Smooth muscle cell (in vitro differentiated cells): ENCODE measurements at regions not wholly inside any gene's neighbourhood (a gene's known extent, or its start where the extent isn't known, plus 50 kb on each side); places are given as distances from the start of the nearest gene placed in this dataset.

Experiments used
- DNase-seq: peaks from one replicate; lab custom pipeline; 2025; ENCODE audit not compliant: unreplicated experiment; lab: John Stamatoyannopoulos, UW
- H2AFZ ChIP-seq: fragments of 200-600 bp; sonication (generic); 2 replicates; pipeline ENCODE4 v1.6.0; 2016; ENCODE audit warnings: antibody characterized with exemption, low read depth, mild to moderate bottlenecking
- H3F3A ChIP-seq: fragments of 200-600 bp; sonication (generic); 2 replicates; pipeline ENCODE4 v1.6.0; 2017; ENCODE audit warnings: antibody characterized with exemption, low read depth
- H3K27ac ChIP-seq: fragments of 200-600 bp; sonication (generic); 2 replicates; pipeline ENCODE4 v1.5.1; 2016; ENCODE audit warnings: low read depth, mild to moderate bottlenecking
- H3K27me3 ChIP-seq: fragments of 200-600 bp; sonication (generic); 2 replicates; pipeline ENCODE4 v1.6.1; 2016; ENCODE audit warnings: low read depth, mild to moderate bottlenecking
- H3K36me3 ChIP-seq: fragments of 200-600 bp; sonication (generic); 2 replicates; pipeline ENCODE4 v1.5.1; 2016; ENCODE audit warnings: low read depth
- H3K4me1 ChIP-seq: fragments of 200-600 bp; sonication (generic); 2 replicates; pipeline ENCODE4 v1.5.1; 2016; ENCODE audit warnings: low read depth
- H3K4me2 ChIP-seq: fragments of 200-600 bp; sonication (generic); 2 replicates; pipeline ENCODE4 v1.6.0; 2016; ENCODE audit warnings: mild to moderate bottlenecking
- H3K4me3 ChIP-seq: fragments of 200-600 bp; sonication (generic); 2 replicates; pipeline ENCODE4 v1.5.1; 2016; ENCODE audit warnings: mild to moderate bottlenecking
- H3K79me2 ChIP-seq: fragments of 200-600 bp; sonication (generic); 2 replicates; pipeline ENCODE4 v1.6.0; 2016; ENCODE audit warnings: low read depth, mild to moderate bottlenecking
- H3K9ac ChIP-seq: fragments of 200-600 bp; sonication (generic); 2 replicates; pipeline ENCODE4 v1.6.0; 2016; ENCODE audit warnings: low read depth
- H3K9me3 ChIP-seq: fragments of 200-600 bp; sonication (generic); replicated peaks from 2 replicates; pipeline ENCODE4 v1.5.1; 2016; ENCODE audit warnings: low read depth
- H4K20me1 ChIP-seq: fragments of 200-600 bp; sonication (generic); 2 replicates; pipeline ENCODE4 v1.6.0; 2016; ENCODE audit warnings: low read depth
- CTCF ChIP-seq: fragments of 200-600 bp; sonication (generic); IDR thresholded peaks from 2 replicates; pipeline ENCODE4 v1.5.1; 2017; ENCODE audit warnings: borderline replicate concordance, mild to moderate bottlenecking, antibody characterized with exemption; ENCODE audit not compliant: insufficient read depth, poor library complexity, severe bottlenecking
- WGBS: methylation state at CpG from one replicate; pipeline ENCODE4 v1.1.7; 2016; ENCODE audit warnings: low lambda C conversion rate; 5-methylcytosine and 5-hydroxymethylcytosine counted together

- Histone ChIP-seq H3K9ac (no peak overlapping the region), H3K27me3 (no peaks in the 10 kb centered on the region), H3F3A (no peaks in the 10 kb centered on the region), H3K4me1 (peaks cover 12% of the 10 kb centered on the region), H3K4me2 (no peak overlapping the region), H3K79me2 (no peaks in the 10 kb centered on the region), H3K36me3 (no peaks in the 10 kb centered on the region), H3K9me3 (no peaks in the 10 kb centered on the region), H4K20me1 (no peaks in the 10 kb centered on the region), H3K4me3 (no peak overlapping the region), H2AFZ (no peak overlapping the region), H3K27ac (no peak overlapping the region)
- no peak for DNase-seq
- WGBS = 95% methylated on average over 1 of the region's 1 CpG
- no peak for TF ChIP-seq CTCF
Measured at GRCh38 chrX:115493015-115493414, 68.0 kb upstream of the PLS3 start.

GRCh38 chrX:115494161-115494560 is 66.8 kb upstream of the PLS3 start:
- Histone ChIP-seq H3K27me3 (no peaks in the 10 kb centered on the region), H3F3A (no peaks in the 10 kb centered on the region), H3K4me2 (no peak overlapping the region), H3K4me3 (no peak overlapping the region), H3K9ac (no peak overlapping the region), H3K36me3 (no peaks in the 10 kb centered on the region), H3K27ac (no peak overlapping the region), H4K20me1 (no peaks in the 10 kb centered on the region), H3K4me1 (peaks cover 12% of the 10 kb centered on the region), H3K9me3 (no peaks in the 10 kb centered on the region), H2AFZ (no peak overlapping the region), H3K79me2 (no peaks in the 10 kb centered on the region)
- TF ChIP-seq CTCF = no peak
- 59% methylated on average over 3 of the region's 3 CpGs for WGBS
- no peak for DNase-seq

GRCh38 chrX:115499112-115499805 is 61.7 kb upstream of the PLS3 start:
- H3K36me3 ChIP-seq = no peaks in the 10 kb centered on the region

More at GRCh38 chrX:115499112-115499805, 61.7 kb upstream of the PLS3 start:
- Histone ChIP-seq H3K9me3 (no peaks in the 10 kb centered on the region), H2AFZ (no peak overlapping the region), H3K4me2 (no peak overlapping the region), H3K4me3 (no peak overlapping the region), H4K20me1 (no peaks in the 10 kb centered on the region), H3K9ac (no peak overlapping the region), H3K79me2 (no peaks in the 10 kb centered on the region), H3F3A (no peaks in the 10 kb centered on the region), H3K27ac (no peak overlapping the region), H3K27me3 (no peaks in the 10 kb centered on the region), H3K4me1 (peaks cover 18% of the 10 kb centered on the region)
- TF ChIP-seq CTCF = no peak
- WGBS = 56% methylated on average over 3 of the region's 3 CpGs
- no peak for DNase-seq
